Nephron (organoid): ENCODE measurements at regions not wholly inside any gene's neighbourhood (a gene's known extent, or its start where the extent isn't known, plus 50 kb on each side); places are given as distances from the start of the nearest gene placed in this dataset.

Experiments used
- H3K27ac Mint-ChIP-seq, 3 experiments: 2 replicates each; pipeline ENCODE4 v1.8.0; 2020; ENCODE audit warnings: mixed read lengths in 3 of 3, mild to moderate bottlenecking in 2 of 3, moderate library complexity in 1 of 3
- H3K27me3 Mint-ChIP-seq: 2 replicates; pipeline ENCODE4 v1.8.0; 2021; ENCODE audit warnings: low read depth, mild to moderate bottlenecking, moderate library complexity, mixed read lengths
- H3K36me3 Mint-ChIP-seq: 2 replicates; pipeline ENCODE4 v1.8.0; 2020; ENCODE audit warnings: low read depth, mixed read lengths
- H3K4me1 Mint-ChIP-seq: 2 replicates; pipeline ENCODE4 v1.8.0; 2020; ENCODE audit warnings: mixed read lengths
- H3K4me3 Mint-ChIP-seq, 3 experiments: 2 replicates each; pipeline ENCODE4 v1.8.0; 2020; ENCODE audit warnings: mild to moderate bottlenecking in 3 of 3, mixed read lengths in 3 of 3, moderate library complexity in 2 of 3
- H3K9me3 Mint-ChIP-seq: 2 replicates; pipeline ENCODE4 v1.8.0; 2020; ENCODE audit warnings: mixed read lengths
- TF ChIP-seq, protein P1 (sequence below), 3 experiments: fragments of 200-600 bp; sonication (generic); IDR thresholded peaks; one replicate each; pipeline ENCODE4 v1.5.0; 2021; ENCODE audit warnings: antibody characterized with exemption in 3 of 3; ENCODE audit not compliant: unreplicated experiment in 3 of 3

DNA sequence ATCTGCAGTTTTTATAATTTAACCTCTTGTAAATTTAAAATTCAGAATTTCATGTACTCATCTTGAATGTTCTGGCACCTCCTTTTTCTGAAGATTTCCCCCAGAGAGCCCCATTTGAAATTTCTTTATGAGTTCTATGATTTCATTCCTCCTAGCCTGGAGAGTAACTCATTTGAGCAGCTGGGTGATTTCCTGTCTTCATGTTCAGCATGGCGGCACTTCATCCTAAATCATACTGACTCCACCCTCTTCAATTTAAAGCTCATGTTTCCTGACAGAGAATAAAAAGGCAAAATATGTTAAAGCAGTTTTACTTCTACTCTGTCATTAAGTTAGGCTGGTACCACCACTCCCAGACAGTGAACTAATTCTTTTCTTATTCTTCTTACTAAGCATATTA lies 250.9 kb upstream of the POU3F2 start:
- no peak overlapping the region for H3K4me3 Mint-ChIP-seq
- H3K27ac Mint-ChIP-seq: no peak overlapping the region
- TF ChIP-seq, protein P1, sequence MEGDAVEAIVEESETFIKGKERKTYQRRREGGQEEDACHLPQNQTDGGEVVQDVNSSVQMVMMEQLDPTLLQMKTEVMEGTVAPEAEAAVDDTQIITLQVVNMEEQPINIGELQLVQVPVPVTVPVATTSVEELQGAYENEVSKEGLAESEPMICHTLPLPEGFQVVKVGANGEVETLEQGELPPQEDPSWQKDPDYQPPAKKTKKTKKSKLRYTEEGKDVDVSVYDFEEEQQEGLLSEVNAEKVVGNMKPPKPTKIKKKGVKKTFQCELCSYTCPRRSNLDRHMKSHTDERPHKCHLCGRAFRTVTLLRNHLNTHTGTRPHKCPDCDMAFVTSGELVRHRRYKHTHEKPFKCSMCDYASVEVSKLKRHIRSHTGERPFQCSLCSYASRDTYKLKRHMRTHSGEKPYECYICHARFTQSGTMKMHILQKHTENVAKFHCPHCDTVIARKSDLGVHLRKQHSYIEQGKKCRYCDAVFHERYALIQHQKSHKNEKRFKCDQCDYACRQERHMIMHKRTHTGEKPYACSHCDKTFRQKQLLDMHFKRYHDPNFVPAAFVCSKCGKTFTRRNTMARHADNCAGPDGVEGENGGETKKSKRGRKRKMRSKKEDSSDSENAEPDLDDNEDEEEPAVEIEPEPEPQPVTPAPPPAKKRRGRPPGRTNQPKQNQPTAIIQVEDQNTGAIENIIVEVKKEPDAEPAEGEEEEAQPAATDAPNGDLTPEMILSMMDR (IDR thresholded peaks at IDR 0.05; ENCODE audit: unreplicated experiment in 3 of 3): no peak
- peaks cover 9% of the 10 kb centered on the region for H3K27me3 Mint-ChIP-seq
- H3K4me1 Mint-ChIP-seq: no peaks in the 10 kb centered on the region
- no peaks in the 10 kb centered on the region for H3K36me3 Mint-ChIP-seq
- H3K9me3 Mint-ChIP-seq: no peaks in the 10 kb centered on the region

DNA sequence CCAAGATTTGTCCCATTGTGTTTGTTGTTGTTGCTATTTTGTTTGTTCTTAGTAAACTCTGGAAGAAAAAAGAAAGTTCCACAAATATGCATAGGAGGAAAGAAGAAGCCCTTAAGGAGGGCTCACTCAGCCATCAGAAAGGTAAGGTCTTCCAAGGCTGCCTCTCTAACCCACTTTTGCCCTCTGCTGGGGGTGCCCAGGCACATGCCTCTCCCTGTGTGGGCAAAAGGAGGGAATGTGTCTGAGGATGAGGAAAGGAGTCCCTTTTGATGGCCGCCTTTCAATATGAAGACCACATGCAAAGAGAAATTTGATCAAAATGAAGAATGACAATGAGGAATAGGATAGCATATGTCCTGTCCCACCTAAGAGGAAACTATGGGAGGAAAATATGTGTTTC lies 248.2 kb upstream of the POU3F2 start:
- Mint-ChIP-seq H3K4me1 (no peaks in the 10 kb centered on the region), H3K9me3 (no peaks in the 10 kb centered on the region), H3K4me3 (no peak overlapping the region), H3K27me3 (peaks cover 9% of the 10 kb centered on the region), H3K36me3 (no peaks in the 10 kb centered on the region), H3K27ac (no peak overlapping the region)
- TF ChIP-seq, protein P1 (IDR thresholded peaks at IDR 0.05; ENCODE audit: unreplicated experiment in 3 of 3): no peak

DNA sequence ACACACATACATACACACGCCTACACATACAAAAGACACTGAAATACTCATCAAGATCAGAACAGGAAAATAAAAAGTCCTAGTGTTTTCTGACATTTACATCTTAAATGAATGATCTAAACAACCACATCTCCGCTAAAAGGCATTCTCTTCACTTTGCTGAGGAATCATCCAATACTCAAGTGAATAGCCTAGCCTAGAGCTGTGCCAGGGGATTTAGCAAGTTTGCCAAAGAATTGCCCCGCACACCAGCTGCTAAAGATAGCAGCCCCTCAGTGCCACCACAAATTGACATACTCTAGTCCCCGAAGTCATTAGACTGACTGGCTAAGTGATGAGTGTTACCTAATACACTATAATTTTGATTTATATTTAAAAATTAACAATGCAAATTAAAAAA lies 246.8 kb upstream of the POU3F2 start:
- H3K27me3 Mint-ChIP-seq: peaks cover 9% of the 10 kb centered on the region
- no peaks in the 10 kb centered on the region for H3K4me1 Mint-ChIP-seq
- no peak overlapping the region for H3K27ac Mint-ChIP-seq
- H3K9me3 Mint-ChIP-seq: no peaks in the 10 kb centered on the region
- H3K4me3 Mint-ChIP-seq: no peak overlapping the region
- H3K36me3 Mint-ChIP-seq: no peaks in the 10 kb centered on the region
- TF ChIP-seq, protein P1 (IDR thresholded peaks at IDR 0.05; ENCODE audit: unreplicated experiment in 3 of 3): no peak

DNA sequence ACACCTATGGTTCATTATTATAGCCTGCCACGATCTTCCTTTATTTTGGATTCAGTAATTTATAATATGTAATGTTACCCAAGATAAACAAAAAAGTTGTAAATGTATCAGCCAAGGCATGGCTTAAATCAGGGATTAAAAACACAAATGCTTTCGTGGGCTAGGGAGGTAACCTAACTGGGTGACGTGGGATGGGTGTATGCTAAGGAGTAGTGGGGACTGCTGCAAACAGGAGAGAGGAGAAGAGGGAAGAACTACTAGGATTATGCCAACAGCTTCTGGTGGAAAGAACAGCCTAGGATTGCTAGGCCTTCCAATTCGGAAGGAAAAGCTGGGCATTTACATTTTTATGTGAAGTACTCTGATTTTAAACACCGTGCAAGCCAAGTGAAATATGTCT lies 244.8 kb upstream of the POU3F2 start:
- no peaks in the 10 kb centered on the region for H3K9me3 Mint-ChIP-seq
- H3K27me3 Mint-ChIP-seq: peaks cover 4% of the 10 kb centered on the region
- no peak overlapping the region for H3K27ac Mint-ChIP-seq
- TF ChIP-seq, protein P1 (IDR thresholded peaks at IDR 0.05; ENCODE audit: unreplicated experiment in 3 of 3): no peak
- no peak overlapping the region for H3K4me3 Mint-ChIP-seq
- H3K4me1 Mint-ChIP-seq: no peaks in the 10 kb centered on the region
- no peaks in the 10 kb centered on the region for H3K36me3 Mint-ChIP-seq

DNA sequence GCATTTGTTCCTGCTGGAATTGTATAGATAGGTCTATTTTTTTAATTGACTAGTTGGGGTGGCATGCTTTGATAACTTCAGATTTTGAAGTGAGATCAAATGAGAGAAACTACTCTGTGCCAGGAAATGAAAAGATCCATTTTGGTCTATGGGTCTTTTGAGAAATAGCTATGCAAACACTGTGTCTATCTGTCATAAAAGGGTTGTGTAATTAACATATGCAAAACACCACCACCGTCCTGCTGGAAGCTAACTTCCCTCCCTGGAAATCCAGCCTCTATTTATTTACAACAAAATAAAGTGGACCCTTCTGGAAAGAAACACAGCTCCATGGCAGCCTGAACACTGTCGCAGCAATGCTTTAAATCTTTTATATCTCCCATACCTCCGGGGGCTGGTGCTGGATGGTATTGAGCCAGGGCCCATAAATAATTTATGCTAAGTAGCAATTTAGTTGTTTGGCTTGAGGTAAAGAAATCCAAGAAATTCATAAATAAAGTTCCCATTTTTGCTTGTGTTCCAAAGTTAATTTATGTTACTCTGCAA lies 244.2 kb upstream of the POU3F2 start:
- TF ChIP-seq, protein P1 (IDR thresholded peaks at IDR 0.05; ENCODE audit: unreplicated experiment in 3 of 3): no peak
- H3K36me3 Mint-ChIP-seq: no peaks in the 10 kb centered on the region
- H3K4me3 Mint-ChIP-seq: no peak overlapping the region
- H3K27me3 Mint-ChIP-seq: peaks cover 4% of the 10 kb centered on the region
- H3K27ac Mint-ChIP-seq: no peak overlapping the region
- H3K9me3 Mint-ChIP-seq: no peaks in the 10 kb centered on the region
- H3K4me1 Mint-ChIP-seq: no peaks in the 10 kb centered on the region

DNA sequence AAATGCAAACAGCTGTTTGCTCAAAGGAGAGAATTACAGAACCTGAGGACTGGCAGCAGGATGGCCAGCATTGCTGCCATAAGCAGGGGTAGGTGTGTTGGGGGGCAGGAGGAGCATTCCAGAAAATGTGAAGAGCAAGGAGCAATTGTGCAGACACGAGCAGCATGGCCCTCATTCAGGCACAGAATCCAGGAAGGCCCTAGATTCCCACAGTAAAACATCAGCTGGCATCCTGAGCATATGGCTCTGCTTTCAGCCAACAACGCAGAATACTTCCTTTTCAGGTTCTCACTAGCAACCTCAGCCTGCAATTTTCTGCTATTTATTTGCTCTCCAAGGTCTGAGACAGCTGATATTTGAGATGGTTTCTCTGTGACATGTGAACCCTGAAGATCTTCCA lies 243.4 kb upstream of the POU3F2 start:
- no peaks in the 10 kb centered on the region for H3K9me3 Mint-ChIP-seq
- no peaks in the 10 kb centered on the region for H3K36me3 Mint-ChIP-seq
- H3K4me3 Mint-ChIP-seq: no peak overlapping the region
- TF ChIP-seq, protein P1 (IDR thresholded peaks at IDR 0.05; ENCODE audit: unreplicated experiment in 3 of 3): no peak
- H3K4me1 Mint-ChIP-seq: no peaks in the 10 kb centered on the region
- no peak overlapping the region for H3K27ac Mint-ChIP-seq
- peaks cover 4% of the 10 kb centered on the region for H3K27me3 Mint-ChIP-seq
